Neural progenitor cell (in vitro differentiated cells): ENCODE measurements at regions not wholly inside any gene's neighbourhood (a gene's known extent, or its start where the extent isn't known, plus 50 kb on each side); places are given as distances from the start of the nearest gene placed in this dataset.

Experiments
- DNase-seq: peaks from one replicate; pipeline ENCODE4 v3.0.0-alpha.2; 2016; ENCODE audit warnings: low spot score
- H2AFZ ChIP-seq: fragments of 200-600 bp; sonication (generic); replicated peaks from 2 replicates; pipeline ENCODE4 v1.6.1; 2016; ENCODE audit warnings: antibody characterized with exemption
- H3F3A ChIP-seq: fragments of 200-600 bp; sonication (generic); 2 replicates; pipeline ENCODE4 v1.6.1; 2016; ENCODE audit warnings: antibody characterized with exemption, low read depth
- H3K27ac ChIP-seq: fragments of 200-600 bp; sonication (generic); 2 replicates; pipeline ENCODE4 v1.5.1; 2016; ENCODE audit warnings: mild to moderate bottlenecking
- H3K27me3 ChIP-seq: fragments of 200-600 bp; sonication (generic); 2 replicates; pipeline ENCODE4 v1.6.1; 2016; ENCODE audit warnings: mild to moderate bottlenecking, moderate library complexity
- H3K36me3 ChIP-seq: fragments of 200-600 bp; sonication (generic); 2 replicates; pipeline ENCODE4 v1.5.1; 2016
- H3K4me1 ChIP-seq: fragments of 200-600 bp; sonication (generic); 2 replicates; pipeline ENCODE4 v1.6.1; 2016; ENCODE audit warnings: mixed run types
- H3K4me2 ChIP-seq: fragments of 200-600 bp; sonication (generic); 2 replicates; pipeline ENCODE4 v1.6.1; 2016
- H3K4me3 ChIP-seq: fragments of 200-600 bp; sonication (generic); 2 replicates; pipeline ENCODE4 v1.5.1; 2016
- H3K79me2 ChIP-seq: fragments of 200-600 bp; sonication (generic); 2 replicates; pipeline ENCODE4 v1.6.1; 2016; ENCODE audit warnings: low read depth
- H3K9ac ChIP-seq: fragments of 200-600 bp; sonication (generic); 2 replicates; pipeline ENCODE4 v1.6.1; 2016
- H3K9me3 ChIP-seq: fragments of 200-600 bp; sonication (generic); 2 replicates; pipeline ENCODE4 v1.5.1; 2016; ENCODE audit warnings: low read depth
- H4K20me1 ChIP-seq: fragments of 200-600 bp; sonication (generic); 2 replicates; pipeline ENCODE4 v1.6.1; 2016; ENCODE audit warnings: low read depth
- H3K27ac Mint-ChIP-seq: 3 replicates; pipeline ENCODE4 v1.8.0; 2021; ENCODE audit warnings: mixed read lengths
- H3K27me3 Mint-ChIP-seq: 2 replicates; pipeline ENCODE4 v1.8.0; 2022; ENCODE audit warnings: low read depth, mild to moderate bottlenecking, inconsistent platforms, moderate library complexity, mixed read lengths; ENCODE audit not compliant: insufficient read depth
- H3K36me3 Mint-ChIP-seq: 3 replicates; pipeline ENCODE4 v1.8.0; 2021; ENCODE audit warnings: mixed read lengths
- H3K4me1 Mint-ChIP-seq: 3 replicates; pipeline ENCODE4 v1.8.0; 2021; ENCODE audit warnings: mixed read lengths
- H3K4me3 Mint-ChIP-seq: 3 replicates; pipeline ENCODE4 v1.8.0; 2021; ENCODE audit warnings: mild to moderate bottlenecking, moderate library complexity, mixed read lengths
- H3K9me3 Mint-ChIP-seq: 3 replicates; pipeline ENCODE4 v1.8.0; 2020; ENCODE audit warnings: mixed read lengths
- EZH2 ChIP-seq: fragments of 200-600 bp; sonication (generic); IDR thresholded peaks from 2 replicates; pipeline ENCODE4 v1.6.1; 2017; ENCODE audit warnings: antibody characterized with exemption, mild to moderate bottlenecking, moderate library complexity
- EZH2phosphoT487 ChIP-seq: fragments of 200-600 bp; sonication (generic); IDR thresholded peaks from 2 replicates; pipeline ENCODE4 v1.6.1; 2017; ENCODE audit warnings: antibody characterized with exemption
- TF ChIP-seq, protein P1 (sequence below): fragments of 200-600 bp; sonication (generic); IDR thresholded peaks from 2 replicates; pipeline ENCODE4 v1.5.1; 2017; ENCODE audit warnings: antibody characterized with exemption, mild to moderate bottlenecking

DNA sequence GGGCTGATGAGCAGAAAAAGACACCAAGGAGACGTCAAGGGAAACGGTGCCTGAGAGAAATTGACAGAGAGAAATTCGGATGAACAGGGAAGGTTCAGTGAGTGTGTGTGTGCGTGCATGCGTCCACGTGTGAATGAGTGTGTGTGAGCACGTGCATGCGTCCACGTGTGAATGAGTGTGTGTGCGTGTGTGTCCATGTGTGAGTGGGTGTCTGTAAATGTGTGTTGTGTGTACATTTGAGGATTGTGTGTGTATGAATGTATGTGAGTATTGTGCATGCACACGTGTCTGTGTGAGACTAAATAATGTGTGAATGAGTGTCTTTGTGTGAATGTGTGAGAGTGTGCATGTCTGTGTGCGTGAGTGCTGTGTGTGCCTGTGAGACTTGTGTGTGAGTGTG lies 137.4 kb upstream of the MED13L start:
- peaks cover 5% of the 10 kb centered on the region for H3K27me3 Mint-ChIP-seq
- no peak overlapping the region for H3K4me3 Mint-ChIP-seq
- Histone ChIP-seq H3K27me3 (no peaks in the 10 kb centered on the region), H3K4me1 (peaks cover 12% of the 10 kb centered on the region), H3K27ac (peak overlapping the region; percentile 61), H2AFZ (no peak overlapping the region), H4K20me1 (no peaks in the 10 kb centered on the region), H3K4me2 (no peak overlapping the region), H3K4me3 (no peak overlapping the region), H3F3A (peaks cover 33% of the 10 kb centered on the region), H3K9ac (no peak overlapping the region), H3K79me2 (no peaks in the 10 kb centered on the region), H3K36me3 (no peaks in the 10 kb centered on the region), H3K9me3 (no peaks in the 10 kb centered on the region)
- no peak for DNase-seq
- TF ChIP-seq EZH2 (no peak), EZH2phosphoT487 (no peak)
- TF ChIP-seq, protein P1, sequence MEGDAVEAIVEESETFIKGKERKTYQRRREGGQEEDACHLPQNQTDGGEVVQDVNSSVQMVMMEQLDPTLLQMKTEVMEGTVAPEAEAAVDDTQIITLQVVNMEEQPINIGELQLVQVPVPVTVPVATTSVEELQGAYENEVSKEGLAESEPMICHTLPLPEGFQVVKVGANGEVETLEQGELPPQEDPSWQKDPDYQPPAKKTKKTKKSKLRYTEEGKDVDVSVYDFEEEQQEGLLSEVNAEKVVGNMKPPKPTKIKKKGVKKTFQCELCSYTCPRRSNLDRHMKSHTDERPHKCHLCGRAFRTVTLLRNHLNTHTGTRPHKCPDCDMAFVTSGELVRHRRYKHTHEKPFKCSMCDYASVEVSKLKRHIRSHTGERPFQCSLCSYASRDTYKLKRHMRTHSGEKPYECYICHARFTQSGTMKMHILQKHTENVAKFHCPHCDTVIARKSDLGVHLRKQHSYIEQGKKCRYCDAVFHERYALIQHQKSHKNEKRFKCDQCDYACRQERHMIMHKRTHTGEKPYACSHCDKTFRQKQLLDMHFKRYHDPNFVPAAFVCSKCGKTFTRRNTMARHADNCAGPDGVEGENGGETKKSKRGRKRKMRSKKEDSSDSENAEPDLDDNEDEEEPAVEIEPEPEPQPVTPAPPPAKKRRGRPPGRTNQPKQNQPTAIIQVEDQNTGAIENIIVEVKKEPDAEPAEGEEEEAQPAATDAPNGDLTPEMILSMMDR: no peak
- H3K4me1 Mint-ChIP-seq: peaks cover 9% of the 10 kb centered on the region
- H3K9me3 Mint-ChIP-seq: no peaks in the 10 kb centered on the region
- H3K36me3 Mint-ChIP-seq: no peaks in the 10 kb centered on the region
- H3K27ac Mint-ChIP-seq: no peak overlapping the region

DNA sequence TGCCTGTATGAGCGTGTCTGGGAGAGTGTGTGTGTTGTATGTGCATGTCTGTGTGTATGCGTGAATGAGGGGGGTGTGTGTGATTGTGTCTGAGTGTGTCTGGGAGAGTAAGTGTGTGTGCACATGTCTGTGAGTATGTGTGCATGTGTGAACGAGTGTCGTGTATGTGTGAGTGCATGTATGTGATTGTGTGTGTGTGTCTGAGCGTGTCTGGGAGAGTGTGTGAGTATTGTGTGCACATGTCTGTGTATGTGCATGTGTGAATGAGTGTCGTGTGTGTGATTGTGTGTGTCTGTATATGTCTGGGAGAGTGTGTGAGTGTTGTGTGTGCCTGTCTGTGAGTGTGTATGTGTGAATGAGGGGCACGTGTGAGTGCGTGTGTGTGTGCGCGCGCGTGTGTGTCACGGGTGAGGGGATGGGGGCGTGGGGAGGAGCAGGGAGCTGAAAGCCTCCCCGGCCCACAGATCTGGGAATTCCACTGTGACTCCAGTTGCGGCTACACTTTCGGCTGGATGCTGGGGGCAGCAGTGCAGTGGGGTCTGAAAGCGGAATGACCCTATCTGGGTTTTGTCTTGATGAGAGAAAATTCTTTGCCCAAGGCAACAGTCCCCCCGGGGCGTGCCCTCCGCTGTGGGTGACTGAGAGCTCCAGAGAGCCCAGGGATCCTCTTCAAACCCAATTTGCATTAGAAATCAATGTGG lies 138.1 kb upstream of the MED13L start:
- H3K27ac ChIP-seq: peak overlapping the region; percentile 80

DNA sequence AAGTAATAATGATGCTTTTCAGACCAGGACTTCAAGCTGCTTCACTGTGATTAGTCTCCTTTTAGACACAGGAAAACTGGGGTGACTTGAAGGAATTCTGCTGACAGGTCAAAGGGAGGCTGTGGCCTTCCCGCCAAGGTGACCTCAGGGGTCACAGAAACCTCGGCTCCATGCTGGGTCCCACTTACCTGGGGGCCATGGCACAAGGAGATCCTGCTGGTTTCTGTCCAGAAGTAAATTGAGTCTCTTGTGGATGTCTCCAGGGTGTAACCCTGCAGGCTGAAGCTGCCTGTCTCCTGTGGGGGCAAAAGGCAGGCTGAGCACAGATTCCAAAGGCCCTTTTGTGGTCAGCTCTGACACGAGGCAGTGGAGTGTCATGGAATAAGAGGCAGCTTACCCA lies 138.7 kb upstream of the MED13L start:
- no peak overlapping the region for H3K9ac ChIP-seq
- H3K9me3 ChIP-seq: no peaks in the 10 kb centered on the region
- peaks cover 19% of the 10 kb centered on the region for H3K4me1 ChIP-seq
- H3F3A ChIP-seq: peaks cover 39% of the 10 kb centered on the region
- peak; percentile 43 for DNase-seq
- H3K79me2 ChIP-seq: no peaks in the 10 kb centered on the region
- H3K4me2 ChIP-seq: peak overlapping the region; percentile 28
- no peak overlapping the region for H2AFZ ChIP-seq
- peak overlapping the region; percentile 82 for H3K27ac Mint-ChIP-seq
- peaks cover 5% of the 10 kb centered on the region for H3K27me3 Mint-ChIP-seq
- peak overlapping the region; percentile 80 for H3K27ac ChIP-seq
- no peaks in the 10 kb centered on the region for H4K20me1 ChIP-seq
- no peak overlapping the region for H3K4me3 Mint-ChIP-seq
- H3K36me3 Mint-ChIP-seq: no peaks in the 10 kb centered on the region
- H3K4me3 ChIP-seq: no peak overlapping the region
- H3K9me3 Mint-ChIP-seq: no peaks in the 10 kb centered on the region
- H3K36me3 ChIP-seq: no peaks in the 10 kb centered on the region
- TF ChIP-seq, protein P1: no peak
- TF ChIP-seq EZH2phosphoT487 (no peak), EZH2 (no peak)
- peaks cover 10% of the 10 kb centered on the region for H3K4me1 Mint-ChIP-seq
- H3K27me3 ChIP-seq: no peaks in the 10 kb centered on the region

More for the DNA sequence above, 138.1 kb upstream of the MED13L start:
- Histone ChIP-seq H3K4me1 (peaks cover 18% of the 10 kb centered on the region), H3K9me3 (no peaks in the 10 kb centered on the region), H4K20me1 (no peaks in the 10 kb centered on the region), H3F3A (peaks cover 38% of the 10 kb centered on the region), H3K79me2 (no peaks in the 10 kb centered on the region), H3K27me3 (no peaks in the 10 kb centered on the region), H2AFZ (no peak overlapping the region), H3K4me3 (no peak overlapping the region), H3K4me2 (peak overlapping the region; percentile 28), H3K9ac (no peak overlapping the region), H3K36me3 (no peaks in the 10 kb centered on the region)
- Mint-ChIP-seq H3K4me3 (no peak overlapping the region), H3K4me1 (peaks cover 11% of the 10 kb centered on the region), H3K27me3 (peaks cover 5% of the 10 kb centered on the region), H3K36me3 (no peaks in the 10 kb centered on the region), H3K27ac (no peak overlapping the region), H3K9me3 (no peaks in the 10 kb centered on the region)
- TF ChIP-seq EZH2phosphoT487: no peak
- TF ChIP-seq, protein P1: no peak
- no peak for TF ChIP-seq EZH2
- DNase-seq: peak; percentile 53
